Loucy (cell line): ENCODE measurements at regions not wholly inside any gene's neighbourhood (a gene's known extent, or its start where the extent isn't known, plus 50 kb on each side); places are given as distances from the start of the nearest gene placed in this dataset.
"Not testable (repeated sequence)": the region's sequence is repeated elsewhere in the genome, so short reads cannot be mapped to it uniquely, and the experiment has no call there.

Experiments
- CTCF ChIP-seq: fragments of 200-600 bp; sonication (generic); conservative IDR thresholded peaks from 2 replicates; pipeline ENCODE4 v1.5.1; 2014; ENCODE audit warnings: mild to moderate bottlenecking, antibody characterized with exemption, low read length
- EZH2phosphoT487 ChIP-seq: fragments of 200-600 bp; IDR thresholded peaks from 2 replicates; pipeline ENCODE4 v1.6.1; 2018; ENCODE audit warnings: antibody characterized with exemption, mild to moderate bottlenecking, moderate library complexity, borderline replicate concordance

- not testable (repeated sequence) for TF ChIP-seq CTCF, EZH2phosphoT487
Measured at GRCh38 chr5:109538692-109539091, 128.9 kb upstream of the PJA2 start.
